ENCODE measurements at regions not wholly inside any gene's neighbourhood (a gene's known extent, or its start where the extent isn't known, plus 50 kb on each side); places are given as distances from the start of the nearest gene placed in this dataset.

GRCh38 chr6:147922799-147923198 is 414.3 kb downstream of the SAMD5 start:
- TF ChIP-seq, protein P1, sequence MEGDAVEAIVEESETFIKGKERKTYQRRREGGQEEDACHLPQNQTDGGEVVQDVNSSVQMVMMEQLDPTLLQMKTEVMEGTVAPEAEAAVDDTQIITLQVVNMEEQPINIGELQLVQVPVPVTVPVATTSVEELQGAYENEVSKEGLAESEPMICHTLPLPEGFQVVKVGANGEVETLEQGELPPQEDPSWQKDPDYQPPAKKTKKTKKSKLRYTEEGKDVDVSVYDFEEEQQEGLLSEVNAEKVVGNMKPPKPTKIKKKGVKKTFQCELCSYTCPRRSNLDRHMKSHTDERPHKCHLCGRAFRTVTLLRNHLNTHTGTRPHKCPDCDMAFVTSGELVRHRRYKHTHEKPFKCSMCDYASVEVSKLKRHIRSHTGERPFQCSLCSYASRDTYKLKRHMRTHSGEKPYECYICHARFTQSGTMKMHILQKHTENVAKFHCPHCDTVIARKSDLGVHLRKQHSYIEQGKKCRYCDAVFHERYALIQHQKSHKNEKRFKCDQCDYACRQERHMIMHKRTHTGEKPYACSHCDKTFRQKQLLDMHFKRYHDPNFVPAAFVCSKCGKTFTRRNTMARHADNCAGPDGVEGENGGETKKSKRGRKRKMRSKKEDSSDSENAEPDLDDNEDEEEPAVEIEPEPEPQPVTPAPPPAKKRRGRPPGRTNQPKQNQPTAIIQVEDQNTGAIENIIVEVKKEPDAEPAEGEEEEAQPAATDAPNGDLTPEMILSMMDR (IDR thresholded peaks at IDR 0.05; ENCODE audit: insufficient read depth, low read depth, low read length), result no peak
- no peak for TF ChIP-seq EZH2 (IDR thresholded peaks at IDR 0.05; ENCODE audit: insufficient read depth, low read length)

Measured in astrocyte (in vitro differentiated cells and primary cell).